ENCODE measurements at regions not wholly inside any gene's neighbourhood (a gene's known extent, or its start where the extent isn't known, plus 50 kb on each side); places are given as distances from the start of the nearest gene placed in this dataset.

DNA sequence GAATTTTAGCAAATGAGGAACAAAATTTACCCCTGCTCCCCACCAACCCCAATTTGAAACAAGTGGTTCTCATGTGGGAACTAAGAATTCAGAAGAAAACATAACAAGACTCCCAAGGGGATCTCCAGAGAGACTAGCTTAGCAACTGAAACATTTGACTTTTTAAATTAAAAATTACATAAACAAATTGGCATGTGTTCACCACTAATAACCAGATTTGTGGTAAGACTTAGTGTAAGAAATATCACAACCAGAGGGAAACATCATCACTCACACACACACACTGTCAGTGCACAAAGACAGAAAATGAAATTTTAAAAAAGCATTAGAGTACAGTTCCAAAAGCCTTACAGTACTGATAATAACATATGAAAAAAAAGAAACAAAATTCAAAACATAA is 348.8 kb downstream of the CGGBP1 start (continued):
- TF ChIP-seq, protein P1, sequence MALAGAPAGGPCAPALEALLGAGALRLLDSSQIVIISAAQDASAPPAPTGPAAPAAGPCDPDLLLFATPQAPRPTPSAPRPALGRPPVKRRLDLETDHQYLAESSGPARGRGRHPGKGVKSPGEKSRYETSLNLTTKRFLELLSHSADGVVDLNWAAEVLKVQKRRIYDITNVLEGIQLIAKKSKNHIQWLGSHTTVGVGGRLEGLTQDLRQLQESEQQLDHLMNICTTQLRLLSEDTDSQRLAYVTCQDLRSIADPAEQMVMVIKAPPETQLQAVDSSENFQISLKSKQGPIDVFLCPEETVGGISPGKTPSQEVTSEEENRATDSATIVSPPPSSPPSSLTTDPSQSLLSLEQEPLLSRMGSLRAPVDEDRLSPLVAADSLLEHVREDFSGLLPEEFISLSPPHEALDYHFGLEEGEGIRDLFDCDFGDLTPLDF (CRISPR knock-in tag; IDR thresholded peaks at IDR 0.05): no peak
- TF ChIP-seq, protein P2, sequence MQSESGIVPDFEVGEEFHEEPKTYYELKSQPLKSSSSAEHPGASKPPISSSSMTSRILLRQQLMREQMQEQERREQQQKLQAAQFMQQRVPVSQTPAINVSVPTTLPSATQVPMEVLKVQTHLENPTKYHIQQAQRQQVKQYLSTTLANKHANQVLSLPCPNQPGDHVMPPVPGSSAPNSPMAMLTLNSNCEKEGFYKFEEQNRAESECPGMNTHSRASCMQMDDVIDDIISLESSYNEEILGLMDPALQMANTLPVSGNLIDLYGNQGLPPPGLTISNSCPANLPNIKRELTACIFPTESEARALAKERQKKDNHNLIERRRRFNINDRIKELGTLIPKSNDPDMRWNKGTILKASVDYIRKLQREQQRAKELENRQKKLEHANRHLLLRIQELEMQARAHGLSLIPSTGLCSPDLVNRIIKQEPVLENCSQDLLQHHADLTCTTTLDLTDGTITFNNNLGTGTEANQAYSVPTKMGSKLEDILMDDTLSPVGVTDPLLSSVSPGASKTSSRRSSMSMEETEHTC (IDR thresholded peaks at IDR 0.05): no peak
- no peak for TF ChIP-seq ZFP30 (CRISPR knock-in tag; IDR thresholded peaks at IDR 0.05; ENCODE audit: borderline replicate concordance)
- no peak for TF ChIP-seq CBFA2T2 (conservative IDR thresholded peaks at IDR 0.05)
- TF ChIP-seq HDAC8 (tag; IDR thresholded peaks at IDR 0.05): no peak
- no peak for TF ChIP-seq NUFIP1 (IDR thresholded peaks at IDR 0.05; ENCODE audit: partially characterized antibody)
- no peak for TF ChIP-seq GTF2E2 (tag; IDR thresholded peaks at IDR 0.05)
- no peak for TF ChIP-seq SOX6 (IDR thresholded peaks at IDR 0.05)
- TF ChIP-seq KDM1A (IDR thresholded peaks at IDR 0.05): no peak
- TF ChIP-seq ZNF696 (CRISPR knock-in tag; conservative IDR thresholded peaks at IDR 0.05): no peak

DNA sequence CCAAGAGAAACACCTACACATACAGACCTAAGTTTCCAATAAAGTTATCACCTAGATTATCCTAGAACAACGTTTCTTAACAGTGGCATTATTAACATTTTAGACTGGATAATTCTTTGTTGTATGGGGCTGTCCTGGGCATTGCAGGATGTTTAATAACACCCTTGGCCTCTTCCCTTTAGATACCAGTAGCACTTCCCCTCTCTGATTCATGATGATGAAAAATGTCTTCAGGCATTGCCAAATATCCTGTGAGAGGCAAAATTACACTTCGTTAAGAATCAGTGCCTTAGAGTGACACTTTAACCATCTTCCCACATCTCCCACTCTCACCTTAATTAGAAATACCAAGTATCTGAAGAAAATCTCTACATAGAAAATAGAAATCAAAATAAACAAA is 352.6 kb downstream of the CGGBP1 start:
- 0% methylated on average over 2 of the region's 2 CpGs for WGBS (ENCODE audit: insufficient coverage, low coverage, missing lambda C conversion rate)
- no peak overlapping the region for H3K27ac ChIP-seq (ENCODE audit: extremely low read depth, low read depth, low read length)
- ChIA-PET POLR2A (no interaction called here), CTCF (ENCODE audit: low intra/inter-chr PET ratio) (no interaction called here)
- no peak overlapping the region for H3K4me3 ChIP-seq
- FAIRE-seq (no peak), ATAC-seq (no peak), DNase-seq (ENCODE audit: extremely low read depth in 1 of 4, low spot score in 3 of 4) (no peak)
- H3K9me1 ChIP-seq (ENCODE audit: control insufficient read depth, insufficient read depth, low read length): no peaks in the 10 kb centered on the region
- no peaks in the 10 kb centered on the region for H3K36me3 ChIP-seq (ENCODE audit: control insufficient read depth, insufficient read depth, low read length)
- no TSS peak for BruUV-seq (replicated peaks)
- H3K9ac ChIP-seq (ENCODE audit: insufficient read depth in 1 of 2, low read depth in 2 of 2, low read length in 2 of 2): no peak overlapping the region
- no peaks in the 10 kb centered on the region for H3K27me3 ChIP-seq (ENCODE audit: control insufficient read depth in 2 of 2, insufficient read depth in 2 of 2, low read length in 2 of 2)
- H2AFZ ChIP-seq (ENCODE audit: low read depth, low read length): no peak overlapping the region
- in situ Hi-C loops (cut with MboI) (no loop called here), intact Hi-C loops (cut with micrococcal nuclease) (no loop called here)
- no peaks in the 10 kb centered on the region for H3K79me2 ChIP-seq (ENCODE audit: control insufficient read depth, insufficient read depth, low read length)
- no peaks in the 10 kb centered on the region for H3K9me3 ChIP-seq (replicated peaks; ENCODE audit: control insufficient read depth, insufficient read depth, low read depth, low read length)
- no peaks in the 10 kb centered on the region for H4K20me1 ChIP-seq (replicated peaks; ENCODE audit: control insufficient read depth, insufficient read depth, low read length)
- no peaks in the 10 kb centered on the region for H3K4me1 ChIP-seq (replicated peaks in 1 of 2; ENCODE audit: control insufficient read depth in 2 of 2, insufficient read depth in 2 of 2, low read length in 2 of 2)
- no peak overlapping the region for H3K4me2 ChIP-seq (ENCODE audit: insufficient read depth, low read length)
- no peak for TF ChIP-seq POU5F1 (IDR thresholded peaks at IDR 0.05; ENCODE audit: borderline replicate concordance, low read depth, low read length, partially characterized antibody)
- TF ChIP-seq, protein P3, sequence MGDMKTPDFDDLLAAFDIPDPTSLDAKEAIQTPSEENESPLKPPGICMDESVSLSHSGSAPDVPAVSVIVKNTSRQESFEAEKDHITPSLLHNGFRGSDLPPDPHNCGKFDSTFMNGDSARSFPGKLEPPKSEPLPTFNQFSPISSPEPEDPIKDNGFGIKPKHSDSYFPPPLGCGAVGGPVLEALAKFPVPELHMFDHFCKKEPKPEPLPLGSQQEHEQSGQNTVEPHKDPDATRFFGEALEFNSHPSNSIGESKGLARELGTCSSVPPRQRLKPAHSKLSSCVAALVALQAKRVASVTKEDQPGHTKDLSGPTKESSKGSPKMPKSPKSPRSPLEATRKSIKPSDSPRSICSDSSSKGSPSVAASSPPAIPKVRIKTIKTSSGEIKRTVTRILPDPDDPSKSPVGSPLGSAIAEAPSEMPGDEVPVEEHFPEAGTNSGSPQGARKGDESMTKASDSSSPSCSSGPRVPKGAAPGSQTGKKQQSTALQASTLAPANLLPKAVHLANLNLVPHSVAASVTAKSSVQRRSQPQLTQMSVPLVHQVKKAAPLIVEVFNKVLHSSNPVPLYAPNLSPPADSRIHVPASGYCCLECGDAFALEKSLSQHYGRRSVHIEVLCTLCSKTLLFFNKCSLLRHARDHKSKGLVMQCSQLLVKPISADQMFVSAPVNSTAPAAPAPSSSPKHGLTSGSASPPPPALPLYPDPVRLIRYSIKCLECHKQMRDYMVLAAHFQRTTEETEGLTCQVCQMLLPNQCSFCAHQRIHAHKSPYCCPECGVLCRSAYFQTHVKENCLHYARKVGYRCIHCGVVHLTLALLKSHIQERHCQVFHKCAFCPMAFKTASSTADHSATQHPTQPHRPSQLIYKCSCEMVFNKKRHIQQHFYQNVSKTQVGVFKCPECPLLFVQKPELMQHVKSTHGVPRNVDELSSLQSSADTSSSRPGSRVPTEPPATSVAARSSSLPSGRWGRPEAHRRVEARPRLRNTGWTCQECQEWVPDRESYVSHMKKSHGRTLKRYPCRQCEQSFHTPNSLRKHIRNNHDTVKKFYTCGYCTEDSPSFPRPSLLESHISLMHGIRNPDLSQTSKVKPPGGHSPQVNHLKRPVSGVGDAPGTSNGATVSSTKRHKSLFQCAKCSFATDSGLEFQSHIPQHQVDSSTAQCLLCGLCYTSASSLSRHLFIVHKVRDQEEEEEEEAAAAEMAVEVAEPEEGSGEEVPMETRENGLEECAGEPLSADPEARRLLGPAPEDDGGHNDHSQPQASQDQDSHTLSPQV (IDR thresholded peaks at IDR 0.05): no peak
- no peak for TF ChIP-seq KLF10 (CRISPR knock-in tag; IDR thresholded peaks at IDR 0.05)
- TF ChIP-seq, protein P4, sequence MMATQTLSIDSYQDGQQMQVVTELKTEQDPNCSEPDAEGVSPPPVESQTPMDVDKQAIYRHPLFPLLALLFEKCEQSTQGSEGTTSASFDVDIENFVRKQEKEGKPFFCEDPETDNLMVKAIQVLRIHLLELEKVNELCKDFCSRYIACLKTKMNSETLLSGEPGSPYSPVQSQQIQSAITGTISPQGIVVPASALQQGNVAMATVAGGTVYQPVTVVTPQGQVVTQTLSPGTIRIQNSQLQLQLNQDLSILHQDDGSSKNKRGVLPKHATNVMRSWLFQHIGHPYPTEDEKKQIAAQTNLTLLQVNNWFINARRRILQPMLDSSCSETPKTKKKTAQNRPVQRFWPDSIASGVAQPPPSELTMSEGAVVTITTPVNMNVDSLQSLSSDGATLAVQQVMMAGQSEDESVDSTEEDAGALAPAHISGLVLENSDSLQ (IDR thresholded peaks at IDR 0.05): no peak
- TF ChIP-seq ZBED1 (IDR thresholded peaks at IDR 0.05): no peak
- TF ChIP-seq ZNF24 (IDR thresholded peaks at IDR 0.05): no peak
